NCI-H1092 (cell line): ENCODE measurements at regions not wholly inside any gene's neighbourhood (a gene's known extent, or its start where the extent isn't known, plus 50 kb on each side); places are given as distances from the start of the nearest gene placed in this dataset.

Experiments used
- DNase-seq: peaks from one replicate; lab custom pipeline; 2025; lab: John Stamatoyannopoulos, UW

- DNase-seq: no peak
Measured at GRCh38 chr1:103854279-103854678, 104.6 kb downstream of the AMY1C start.

GRCh38 chr1:103859721-103860120 lies 110.0 kb downstream of the AMY1C start:
- DNase-seq: no peak

GRCh38 chr1:103898576-103899345 lies 149.1 kb downstream of the AMY1C start:
- DNase-seq: no peak

- DNase-seq: no peak
Measured at GRCh38 chr1:103900005-103900404, 150.3 kb downstream of the AMY1C start.

- no peak for DNase-seq
Measured at GRCh38 chr1:103901072-103901471, 151.4 kb downstream of the AMY1C start.

GRCh38 chr1:103905363-103905762 lies 155.7 kb downstream of the AMY1C start:
- no peak for DNase-seq

- no peak for DNase-seq
Measured at GRCh38 chr1:103911450-103911849, 161.8 kb downstream of the AMY1C start.

- peak; percentile 29 for DNase-seq
Measured at GRCh38 chr1:103917795-103918194, 168.1 kb downstream of the AMY1C start.

GRCh38 chr1:103931891-103932290 lies 182.2 kb downstream of the AMY1C start:
- no peak for DNase-seq

GRCh38 chr1:103937763-103938357 lies 188.2 kb downstream of the AMY1C start:
- no peak for DNase-seq

- no peak for DNase-seq
Measured at GRCh38 chr1:103941086-103941485, 191.4 kb downstream of the AMY1C start.

GRCh38 chr1:103942029-103942428 lies 192.3 kb downstream of the AMY1C start:
- no peak for DNase-seq

- DNase-seq: no peak
Measured at GRCh38 chr1:103945774-103946173, 196.1 kb downstream of the AMY1C start.

GRCh38 chr1:103948526-103948925 lies 198.8 kb downstream of the AMY1C start:
- no peak for DNase-seq

GRCh38 chr1:103949779-103950178 lies 200.1 kb downstream of the AMY1C start:
- DNase-seq: no peak

GRCh38 chr1:103953386-103953785 lies 203.7 kb downstream of the AMY1C start:
- DNase-seq: no peak

GRCh38 chr1:103958699-103959098 lies 209.0 kb downstream of the AMY1C start:
- no peak for DNase-seq

GRCh38 chr1:103959565-103959964 lies 209.9 kb downstream of the AMY1C start:
- DNase-seq: no peak

- DNase-seq: no peak
Measured at GRCh38 chr1:103960045-103960444, 210.3 kb downstream of the AMY1C start.

GRCh38 chr1:103960710-103961109 lies 211.0 kb downstream of the AMY1C start:
- DNase-seq: no peak

GRCh38 chr1:103986792-103987191 lies 237.1 kb downstream of the AMY1C start:
- no peak for DNase-seq

- no peak for DNase-seq
Measured at GRCh38 chr1:103997631-103998030, 247.9 kb downstream of the AMY1C start.

GRCh38 chr1:104018922-104019674 lies 269.4 kb downstream of the AMY1C start:
- no peak for DNase-seq
